Upper lobe of right lung (tissue), 1 donor: ENCODE measurements at regions not wholly inside any gene's neighbourhood (a gene's known extent, or its start where the extent isn't known, plus 50 kb on each side); places are given as distances from the start of the nearest gene placed in this dataset.

Experiments
- ATAC-seq: fragments of 200-7000 bp; cut with Tn5 transposase; one replicate; pipeline ENCODE4 v1.9.1; 2020; ENCODE audit warnings: mild to moderate bottlenecking, moderate library complexity
- DNase-seq: peaks from one replicate; pipeline ENCODE4 v3.0.0-alpha.2; 2020
- H3K27ac ChIP-seq: fragments of 200-600 bp; one replicate; pipeline ENCODE4 v1.8.0; 2022
- H3K27me3 ChIP-seq: fragments of 200-600 bp; one replicate; pipeline ENCODE4 v1.8.0; 2022; ENCODE audit warnings: mild to moderate bottlenecking
- H3K36me3 ChIP-seq: fragments of 200-600 bp; one replicate; pipeline ENCODE4 v1.8.0; 2022
- H3K4me1 ChIP-seq: fragments of 200-600 bp; one replicate; pipeline ENCODE4 v1.8.0; 2022
- H3K4me3 ChIP-seq: fragments of 200-600 bp; one replicate; pipeline ENCODE4 v1.8.0; 2022; ENCODE audit warnings: mild to moderate bottlenecking
- H3K9me3 ChIP-seq: fragments of 200-600 bp; one replicate; pipeline ENCODE4 v1.8.0; 2022
- CTCF ChIP-seq: fragments of 200-600 bp; IDR thresholded peaks from one replicate; pipeline ENCODE4 v1.8.0; 2022; ENCODE audit warnings: antibody characterized with exemption
- intact Hi-C: fragments of 100-400 bp; cut with DNase I; formaldehyde crosslinking; loops from one replicate; pipeline ENCODE4 v1.11.0; 2022
- donor health status: DM: no; HTN: yes; CAD: no; lungs with severe emphysema.

- Histone ChIP-seq H3K9me3 (no peaks in the 10 kb centered on the region), H3K4me1 (no peaks in the 10 kb centered on the region), H3K4me3 (no peak overlapping the region), H3K27me3 (peaks cover 5% of the 10 kb centered on the region), H3K36me3 (no peaks in the 10 kb centered on the region), H3K27ac (no peak overlapping the region)
- intact Hi-C loops = no loop called here
- no peak for TF ChIP-seq CTCF
- DNase-seq (no peak), ATAC-seq (no peak)
These were observed 124.3 kb upstream of the TMC3 start for GRCh38 chr15:81498294-81498693.

DNA sequence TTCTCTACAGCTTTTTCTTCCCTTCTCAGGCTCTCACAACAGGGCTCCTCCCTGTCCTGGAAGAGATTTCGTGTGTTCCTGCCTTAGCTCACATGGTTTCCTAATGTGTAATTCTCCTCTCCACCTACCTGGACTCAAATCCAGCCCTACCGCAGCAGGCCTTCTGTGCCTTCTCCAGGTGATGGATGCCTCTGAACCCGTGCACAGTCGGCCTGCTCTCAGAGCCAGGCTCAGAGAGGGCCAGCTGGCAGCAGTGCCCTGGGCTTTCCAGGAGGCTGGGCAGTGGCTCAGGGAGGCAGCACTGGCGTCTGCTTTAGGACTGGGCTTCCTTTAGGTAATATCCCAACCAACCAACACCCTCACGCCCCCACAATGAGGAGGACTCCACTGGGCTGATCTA is 123.2 kb upstream of the TMC3 start:
- no peak for DNase-seq
- peaks cover 5% of the 10 kb centered on the region for H3K27me3 ChIP-seq
- H3K36me3 ChIP-seq = no peaks in the 10 kb centered on the region
- H3K4me1 ChIP-seq = no peaks in the 10 kb centered on the region
- no peaks in the 10 kb centered on the region for H3K9me3 ChIP-seq
- no peak for ATAC-seq
- no peak for TF ChIP-seq CTCF
- intact Hi-C loops = no loop called here
- H3K27ac ChIP-seq = no peak overlapping the region
- no peak overlapping the region for H3K4me3 ChIP-seq

- H3K9me3 ChIP-seq = no peaks in the 10 kb centered on the region
- H3K27me3 ChIP-seq = peaks cover 5% of the 10 kb centered on the region
- ATAC-seq (no peak), DNase-seq (no peak)
- no peak overlapping the region for H3K27ac ChIP-seq
- no peak for TF ChIP-seq CTCF
- intact Hi-C loops = no loop called here
- no peaks in the 10 kb centered on the region for H3K4me1 ChIP-seq
- no peaks in the 10 kb centered on the region for H3K36me3 ChIP-seq
- no peak overlapping the region for H3K4me3 ChIP-seq
These were observed 121.9 kb upstream of the TMC3 start for GRCh38 chr15:81495780-81496467.

GRCh38 chr15:81492969-81493645 is 119.1 kb upstream of the TMC3 start:
- Histone ChIP-seq H3K4me3 (no peak overlapping the region), H3K27me3 (peaks cover 5% of the 10 kb centered on the region), H3K36me3 (no peaks in the 10 kb centered on the region), H3K27ac (no peak overlapping the region), H3K9me3 (no peaks in the 10 kb centered on the region), H3K4me1 (no peaks in the 10 kb centered on the region)
- DNase-seq = no peak
- no peak for ATAC-seq
- intact Hi-C loops = no loop called here
- no peak for TF ChIP-seq CTCF

DNA sequence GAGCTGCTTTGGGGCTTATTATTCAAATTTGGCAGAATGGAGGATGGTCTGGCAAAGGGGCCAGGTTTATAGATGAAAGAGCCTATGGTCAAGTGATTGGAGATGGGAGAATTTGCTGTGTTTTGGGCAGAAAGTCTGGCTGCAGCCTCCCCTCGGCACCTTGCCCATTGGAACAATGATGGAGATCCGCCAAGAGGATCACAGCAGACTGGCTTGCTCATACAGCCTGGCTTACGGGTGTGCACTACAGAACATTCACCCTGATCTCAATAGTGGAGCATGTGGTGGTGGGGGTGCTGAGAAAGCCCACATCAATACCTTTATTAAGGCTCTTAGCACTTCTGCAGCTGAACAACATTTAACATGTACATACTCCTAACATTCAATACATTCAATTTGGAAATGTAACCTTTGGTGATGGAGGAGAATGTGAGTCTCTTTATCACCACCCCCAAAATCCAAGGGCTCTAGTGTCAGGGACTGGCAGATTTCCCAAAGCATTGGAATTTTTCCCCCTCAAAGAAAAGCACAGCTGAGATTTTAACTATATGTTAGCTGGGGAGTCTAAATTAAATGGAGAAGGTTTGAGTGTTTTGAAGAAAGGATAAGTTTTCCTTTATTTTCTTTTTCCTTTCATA is 118.4 kb upstream of the TMC3 start:
- Histone ChIP-seq H3K27me3 (peaks cover 5% of the 10 kb centered on the region), H3K36me3 (no peaks in the 10 kb centered on the region), H3K4me1 (no peaks in the 10 kb centered on the region), H3K9me3 (no peaks in the 10 kb centered on the region), H3K4me3 (no peak overlapping the region), H3K27ac (no peak overlapping the region)
- intact Hi-C loops = no loop called here
- TF ChIP-seq CTCF = no peak
- ATAC-seq (no peak), DNase-seq (no peak)
